T-helper 1 cell treated with Interleukin-12 subunit alpha and Interleukin-12 subunit beta and Interleukin-4 antibody, amounts not matched to agents 30 μg/mL and 1 μg/mL, for 36 hours (primary cell): ENCODE measurements at regions not wholly inside any gene's neighbourhood (a gene's known extent, or its start where the extent isn't known, plus 50 kb on each side); places are given as distances from the start of the nearest gene placed in this dataset.

Experiments used
- H3K27ac Mint-ChIP-seq: one replicate; pipeline ENCODE4 v1.8.0; 2021; ENCODE audit warnings: mild to moderate bottlenecking, mixed read lengths
- H3K27me3 Mint-ChIP-seq: one replicate; pipeline ENCODE4 v1.8.0; 2021; ENCODE audit warnings: low read depth, mixed read lengths
- H3K36me3 Mint-ChIP-seq: one replicate; pipeline ENCODE4 v1.8.0; 2021; ENCODE audit warnings: low read depth, mixed read lengths
- H3K4me1 Mint-ChIP-seq: one replicate; pipeline ENCODE4 v1.8.0; 2021; ENCODE audit warnings: low read depth, mixed read lengths
- H3K4me3 Mint-ChIP-seq: one replicate; pipeline ENCODE4 v1.8.0; 2021; ENCODE audit warnings: mild to moderate bottlenecking, moderate library complexity, mixed read lengths
- H3K9me3 Mint-ChIP-seq: one replicate; pipeline ENCODE4 v1.8.0; 2021; ENCODE audit warnings: mixed read lengths

DNA sequence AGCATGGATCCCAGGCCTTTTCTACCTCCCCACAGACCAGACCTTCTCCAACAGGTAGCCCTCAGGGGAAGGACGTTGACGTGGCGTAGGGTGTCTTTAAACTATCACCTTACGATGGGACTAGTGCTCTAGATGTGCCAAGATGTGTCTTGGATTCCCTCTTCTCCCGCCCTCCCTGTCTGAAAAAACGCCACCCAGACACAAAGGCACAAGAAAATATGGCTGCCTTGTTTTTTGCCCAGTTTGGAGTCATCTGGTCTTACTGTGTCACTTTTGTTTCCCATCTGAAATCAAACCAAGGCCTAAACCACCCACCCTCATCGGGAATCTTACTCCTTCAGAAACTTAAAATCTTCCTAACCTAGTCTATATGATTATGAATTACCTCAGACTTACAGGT is 235.4 kb downstream of the OR13H1 start:
- H3K27ac Mint-ChIP-seq = no peak overlapping the region
- no peaks in the 10 kb centered on the region for H3K4me1 Mint-ChIP-seq
- H3K4me3 Mint-ChIP-seq = no peak overlapping the region

DNA sequence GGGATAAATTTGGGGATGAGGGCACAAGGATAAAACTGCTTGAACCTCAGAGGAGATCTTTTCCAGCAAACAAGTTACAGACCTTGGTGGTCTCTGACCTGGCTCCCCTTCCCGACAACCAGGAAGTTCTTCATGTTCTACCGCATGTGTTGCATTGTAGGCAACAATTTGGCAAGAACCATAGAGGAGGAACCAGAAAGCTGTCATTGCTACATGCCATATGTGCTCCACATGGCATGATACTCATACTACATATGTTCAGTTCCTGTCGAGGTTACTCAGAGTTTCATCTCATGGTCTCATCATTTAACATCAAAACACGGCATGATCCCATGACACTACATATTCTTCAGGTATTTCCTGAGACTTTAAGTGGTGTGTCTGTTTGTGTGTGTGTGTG is 235.9 kb downstream of the OR13H1 start:
- H3K4me3 Mint-ChIP-seq = no peak overlapping the region
- no peaks in the 10 kb centered on the region for H3K27me3 Mint-ChIP-seq
- no peaks in the 10 kb centered on the region for H3K9me3 Mint-ChIP-seq
- H3K27ac Mint-ChIP-seq = no peak overlapping the region
- H3K36me3 Mint-ChIP-seq = no peaks in the 10 kb centered on the region
- no peaks in the 10 kb centered on the region for H3K4me1 Mint-ChIP-seq

More for the DNA sequence above, 235.4 kb downstream of the OR13H1 start:
- Mint-ChIP-seq H3K36me3 (no peaks in the 10 kb centered on the region), H3K9me3 (no peaks in the 10 kb centered on the region), H3K27me3 (no peaks in the 10 kb centered on the region)

DNA sequence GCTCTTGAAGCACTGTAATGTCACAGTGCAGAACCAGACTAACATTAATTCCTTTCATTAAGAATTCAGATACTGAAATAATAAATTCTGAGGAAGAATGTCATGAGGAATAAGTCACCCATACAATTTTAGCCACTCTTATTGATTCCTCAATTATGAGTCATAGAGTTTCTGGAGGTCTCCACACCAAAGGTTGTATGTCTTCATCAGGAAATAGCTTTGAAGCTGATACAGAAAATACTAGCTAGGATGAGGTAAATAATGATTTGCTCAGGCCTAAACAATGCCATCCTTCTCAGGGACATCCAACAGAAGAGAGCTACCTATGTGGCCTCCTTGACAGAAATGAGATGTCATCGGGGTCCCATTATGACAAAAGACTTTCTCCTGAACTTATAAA is 238.8 kb downstream of the OR13H1 start:
- no peak overlapping the region for H3K27ac Mint-ChIP-seq
- H3K27me3 Mint-ChIP-seq = no peaks in the 10 kb centered on the region
- no peaks in the 10 kb centered on the region for H3K4me1 Mint-ChIP-seq
- no peak overlapping the region for H3K4me3 Mint-ChIP-seq
- no peaks in the 10 kb centered on the region for H3K36me3 Mint-ChIP-seq
- no peaks in the 10 kb centered on the region for H3K9me3 Mint-ChIP-seq

DNA sequence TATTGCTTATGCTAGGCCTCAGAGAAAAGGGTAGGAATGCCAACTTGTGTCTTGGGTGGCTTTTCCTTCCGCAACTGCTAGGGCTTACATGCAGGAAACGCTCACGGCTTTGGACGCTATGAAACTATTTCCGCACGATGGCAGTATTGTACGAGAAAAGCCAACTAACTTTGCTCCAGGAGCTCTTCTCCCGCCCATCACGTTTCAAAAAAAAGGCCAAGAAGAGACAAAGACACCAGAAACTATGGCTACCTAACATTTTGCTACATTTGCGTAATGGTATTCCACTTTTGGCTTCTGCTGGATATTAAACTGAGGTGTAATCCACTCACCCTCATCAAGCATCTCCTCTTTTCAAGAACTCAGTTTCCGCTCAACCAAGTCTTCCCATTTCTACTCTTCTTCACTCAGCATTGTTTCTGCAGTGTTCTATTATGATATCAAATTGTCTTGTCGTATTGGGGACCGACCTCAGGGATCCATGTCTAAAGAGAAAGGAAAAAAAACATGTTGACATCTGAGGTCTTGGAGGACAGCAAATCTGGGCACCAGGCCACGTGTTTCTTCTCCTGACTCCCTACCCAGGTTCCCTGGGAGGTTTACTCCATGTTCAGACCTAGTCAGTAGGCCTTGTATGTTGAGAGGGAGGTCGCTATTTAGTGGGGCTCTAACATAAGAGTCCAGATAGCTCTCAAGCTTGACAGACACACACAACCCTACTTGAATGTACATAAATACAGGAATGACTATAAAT is 239.4 kb upstream of the STK26 start:
- Mint-ChIP-seq H3K27ac (no peak overlapping the region), H3K9me3 (no peaks in the 10 kb centered on the region), H3K4me1 (no peaks in the 10 kb centered on the region), H3K27me3 (no peaks in the 10 kb centered on the region), H3K36me3 (no peaks in the 10 kb centered on the region), H3K4me3 (no peak overlapping the region)

DNA sequence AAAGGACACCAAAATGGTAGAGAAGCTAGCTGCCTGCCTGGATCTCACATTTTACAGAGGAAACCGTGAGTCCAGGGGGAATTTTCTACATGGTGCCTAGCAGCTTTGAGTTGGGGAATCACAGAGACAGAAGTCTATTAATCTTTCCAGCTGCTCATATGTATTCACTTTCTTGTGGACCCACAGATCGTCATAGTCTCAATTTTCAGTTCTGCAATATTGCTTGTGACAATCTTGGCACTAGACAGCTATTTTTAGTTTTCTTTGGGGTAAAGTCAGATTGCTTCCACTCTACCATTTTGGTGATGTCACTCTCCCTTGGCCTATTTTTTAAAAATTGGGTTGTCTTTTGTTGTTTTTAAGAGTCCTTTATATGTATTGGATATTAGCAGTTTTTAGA is 233.4 kb upstream of the STK26 start:
- Mint-ChIP-seq H3K27ac (no peak overlapping the region), H3K4me3 (no peak overlapping the region)

DNA sequence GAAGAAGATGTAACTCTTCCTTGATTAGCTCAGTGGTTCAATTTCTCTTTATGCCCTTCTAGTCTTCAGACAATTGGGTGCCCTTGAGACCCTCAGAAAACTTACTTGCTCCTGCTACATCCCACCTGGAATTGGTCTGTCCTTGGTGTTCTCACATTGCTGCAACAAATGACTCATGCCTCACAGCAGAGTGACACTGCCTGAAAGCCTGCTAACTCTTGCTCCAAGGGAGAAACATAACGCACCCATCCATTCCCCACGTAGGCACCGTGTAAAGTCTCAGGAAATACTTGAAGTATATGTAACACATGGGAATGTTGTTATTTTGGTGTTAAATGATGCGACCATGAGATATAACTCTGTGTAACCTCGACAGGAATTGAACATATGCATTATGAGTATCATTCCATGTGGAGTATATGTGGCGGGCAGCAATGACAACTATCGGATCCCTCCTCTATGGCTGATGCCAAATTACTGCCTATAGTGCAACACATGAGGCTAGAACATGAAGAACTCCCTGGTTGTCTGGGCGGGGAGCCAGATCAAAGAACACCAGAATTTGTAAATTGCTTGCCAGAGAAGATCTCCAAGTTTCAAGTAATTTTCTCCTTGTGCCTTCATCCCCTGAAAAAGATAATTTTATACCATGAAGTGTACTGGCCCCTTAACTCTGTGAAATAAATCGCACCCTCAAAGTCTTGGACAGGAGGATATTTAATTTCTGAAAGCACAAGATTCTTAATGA is 231.3 kb upstream of the STK26 start:
- Mint-ChIP-seq H3K9me3 (no peaks in the 10 kb centered on the region), H3K36me3 (peaks cover 12% of the 10 kb centered on the region), H3K4me3 (no peak overlapping the region), H3K27me3 (no peaks in the 10 kb centered on the region), H3K27ac (no peak overlapping the region), H3K4me1 (no peaks in the 10 kb centered on the region)

More for the DNA sequence above, 233.4 kb upstream of the STK26 start:
- Mint-ChIP-seq H3K27me3 (no peaks in the 10 kb centered on the region), H3K9me3 (no peaks in the 10 kb centered on the region), H3K4me1 (no peaks in the 10 kb centered on the region), H3K36me3 (peaks cover 12% of the 10 kb centered on the region)

DNA sequence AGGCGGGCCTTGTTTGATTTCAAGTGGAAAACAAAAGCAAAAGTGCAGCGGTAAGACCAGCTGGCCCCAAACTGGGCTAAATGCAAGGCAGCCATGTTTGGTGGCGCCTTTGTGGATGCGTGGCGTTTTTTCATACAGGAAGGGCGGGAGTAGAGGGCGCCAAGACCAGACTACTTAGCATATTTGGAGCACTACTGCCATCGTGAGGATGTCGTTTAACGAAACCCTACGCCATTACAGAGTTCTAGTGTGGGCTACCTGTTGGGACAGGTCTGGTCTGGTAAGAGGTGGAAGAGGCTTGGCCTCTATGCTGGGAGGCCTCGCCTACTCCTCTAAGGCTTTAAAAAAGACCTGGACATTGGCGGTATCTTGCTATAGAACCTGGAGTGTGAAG is 230.7 kb upstream of the STK26 start:
- H3K4me1 Mint-ChIP-seq = no peaks in the 10 kb centered on the region
- H3K9me3 Mint-ChIP-seq = no peaks in the 10 kb centered on the region
- H3K36me3 Mint-ChIP-seq = peaks cover 12% of the 10 kb centered on the region
- H3K27me3 Mint-ChIP-seq = no peaks in the 10 kb centered on the region
- H3K27ac Mint-ChIP-seq = no peak overlapping the region
- no peak overlapping the region for H3K4me3 Mint-ChIP-seq

DNA sequence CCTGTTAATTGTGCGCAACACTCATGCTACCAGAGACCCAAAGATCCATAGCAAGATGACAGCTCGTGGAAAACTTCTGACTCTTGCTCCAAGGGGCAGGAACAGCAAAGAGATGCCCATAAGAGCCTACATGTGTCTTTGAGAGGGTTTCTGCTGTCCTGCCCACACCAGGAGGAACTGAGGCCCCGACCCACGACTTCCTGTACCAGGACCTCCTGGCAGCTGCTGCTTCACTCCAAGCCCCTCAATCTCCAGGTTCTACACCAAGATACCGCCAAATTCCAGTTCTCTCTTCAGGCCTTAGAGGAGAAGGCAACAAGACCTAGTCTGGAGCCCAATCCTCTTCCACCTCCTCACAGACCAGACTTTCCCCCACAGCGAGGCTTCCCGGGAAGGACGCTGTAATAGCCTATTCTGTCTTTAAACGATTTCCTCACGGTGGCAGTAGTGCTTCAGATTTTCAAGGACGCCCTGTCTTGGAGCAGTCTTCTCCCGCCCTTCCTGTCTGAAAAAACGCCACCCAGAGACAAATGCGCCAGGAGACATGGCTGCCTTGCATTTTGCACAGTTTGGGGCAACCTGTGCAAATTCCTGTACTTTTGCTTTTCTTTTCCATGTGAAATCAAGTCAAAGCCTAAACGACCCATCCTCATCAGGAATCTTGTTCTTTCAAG is 230.2 kb upstream of the STK26 start:
- H3K27ac Mint-ChIP-seq = no peak overlapping the region
- no peaks in the 10 kb centered on the region for H3K27me3 Mint-ChIP-seq
- H3K4me1 Mint-ChIP-seq = no peaks in the 10 kb centered on the region
- peaks cover 12% of the 10 kb centered on the region for H3K36me3 Mint-ChIP-seq
- H3K9me3 Mint-ChIP-seq = no peaks in the 10 kb centered on the region
- H3K4me3 Mint-ChIP-seq = no peak overlapping the region

DNA sequence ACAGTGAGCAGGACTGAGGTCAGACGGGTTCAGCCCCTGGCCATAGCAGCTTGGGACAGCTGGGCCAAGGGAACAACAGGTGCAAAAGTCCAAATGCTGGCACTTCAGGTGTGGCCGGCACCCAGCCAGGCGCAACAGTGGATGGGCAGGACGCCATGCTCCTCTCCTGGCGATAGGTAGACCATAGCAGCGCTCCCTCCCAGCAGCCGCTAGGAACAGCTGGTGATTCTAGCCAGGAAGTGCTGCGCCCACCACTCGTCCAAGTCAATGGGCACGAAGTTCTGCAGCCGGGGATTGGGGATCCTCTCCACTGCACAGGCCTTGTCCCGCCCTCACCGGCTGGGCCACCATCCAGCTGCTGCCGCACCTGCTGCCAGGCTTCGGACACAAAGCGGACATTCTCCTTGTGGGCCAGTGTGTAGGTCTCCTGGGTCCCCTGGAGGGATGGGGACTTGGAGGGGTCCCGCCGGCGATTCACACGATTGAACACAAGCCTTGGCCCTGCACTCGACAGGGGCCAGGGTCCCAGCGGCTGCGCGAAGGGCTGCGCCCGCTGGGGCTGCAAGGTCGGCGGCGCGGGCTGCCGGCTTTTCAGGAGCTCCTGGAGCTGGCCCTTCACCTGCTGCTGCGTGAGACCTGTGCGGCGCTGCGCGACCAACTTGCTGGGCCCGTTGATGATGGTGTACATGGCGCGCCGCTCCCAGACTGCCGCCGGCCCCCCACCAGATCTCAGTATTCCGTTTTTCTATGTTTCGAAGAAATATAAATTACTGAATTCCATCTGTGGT is 227.5 kb upstream of the STK26 start:
- Mint-ChIP-seq H3K4me1 (no peaks in the 10 kb centered on the region), H3K27ac (no peak overlapping the region), H3K9me3 (no peaks in the 10 kb centered on the region), H3K36me3 (peaks cover 12% of the 10 kb centered on the region), H3K27me3 (no peaks in the 10 kb centered on the region), H3K4me3 (no peak overlapping the region)

DNA sequence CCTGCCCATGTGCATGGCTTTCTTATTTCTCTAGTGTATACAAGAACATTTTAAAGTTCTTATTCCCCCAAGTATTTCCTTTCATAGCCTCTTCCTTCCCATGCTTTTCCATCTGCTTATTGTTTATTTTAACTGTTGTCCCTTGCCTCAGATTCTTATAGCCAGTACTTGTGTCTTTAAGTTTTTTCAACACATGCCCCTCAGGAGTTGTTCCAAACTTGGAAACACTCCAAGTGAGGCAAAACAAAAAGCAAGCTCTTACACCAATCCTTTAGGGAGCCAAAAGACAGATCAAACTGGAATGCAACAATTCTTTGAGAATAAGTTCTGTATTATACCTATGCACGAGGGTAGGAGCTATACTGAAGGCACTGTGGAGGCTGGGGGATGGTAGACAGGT is 222.0 kb upstream of the STK26 start:
- H3K36me3 Mint-ChIP-seq = peaks cover 1% of the 10 kb centered on the region
- no peaks in the 10 kb centered on the region for H3K27me3 Mint-ChIP-seq
- no peaks in the 10 kb centered on the region for H3K9me3 Mint-ChIP-seq
- H3K4me3 Mint-ChIP-seq = no peak overlapping the region
- H3K4me1 Mint-ChIP-seq = no peaks in the 10 kb centered on the region
- H3K27ac Mint-ChIP-seq = no peak overlapping the region

DNA sequence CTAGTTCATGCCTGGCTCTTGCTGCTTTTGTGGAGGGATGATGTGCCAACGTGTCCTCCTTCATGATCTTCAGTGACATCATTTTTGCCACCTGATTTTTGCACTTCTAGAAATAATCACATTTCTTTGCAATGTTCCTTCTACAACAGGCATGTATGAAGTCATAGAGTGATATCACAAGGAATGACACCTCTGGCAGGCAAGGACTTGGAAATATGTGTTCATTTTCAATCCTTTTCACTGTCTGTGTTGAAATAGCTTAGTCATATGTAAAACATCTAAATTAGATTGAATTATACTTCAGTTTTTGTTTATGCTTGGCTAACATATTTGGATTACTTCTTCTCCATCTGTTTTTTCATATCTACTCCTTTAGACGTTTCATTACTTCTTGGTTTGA is 221.2 kb upstream of the STK26 start:
- Mint-ChIP-seq H3K27ac (no peak overlapping the region), H3K9me3 (no peaks in the 10 kb centered on the region), H3K36me3 (peaks cover 1% of the 10 kb centered on the region), H3K4me3 (no peak overlapping the region), H3K4me1 (no peaks in the 10 kb centered on the region), H3K27me3 (no peaks in the 10 kb centered on the region)

DNA sequence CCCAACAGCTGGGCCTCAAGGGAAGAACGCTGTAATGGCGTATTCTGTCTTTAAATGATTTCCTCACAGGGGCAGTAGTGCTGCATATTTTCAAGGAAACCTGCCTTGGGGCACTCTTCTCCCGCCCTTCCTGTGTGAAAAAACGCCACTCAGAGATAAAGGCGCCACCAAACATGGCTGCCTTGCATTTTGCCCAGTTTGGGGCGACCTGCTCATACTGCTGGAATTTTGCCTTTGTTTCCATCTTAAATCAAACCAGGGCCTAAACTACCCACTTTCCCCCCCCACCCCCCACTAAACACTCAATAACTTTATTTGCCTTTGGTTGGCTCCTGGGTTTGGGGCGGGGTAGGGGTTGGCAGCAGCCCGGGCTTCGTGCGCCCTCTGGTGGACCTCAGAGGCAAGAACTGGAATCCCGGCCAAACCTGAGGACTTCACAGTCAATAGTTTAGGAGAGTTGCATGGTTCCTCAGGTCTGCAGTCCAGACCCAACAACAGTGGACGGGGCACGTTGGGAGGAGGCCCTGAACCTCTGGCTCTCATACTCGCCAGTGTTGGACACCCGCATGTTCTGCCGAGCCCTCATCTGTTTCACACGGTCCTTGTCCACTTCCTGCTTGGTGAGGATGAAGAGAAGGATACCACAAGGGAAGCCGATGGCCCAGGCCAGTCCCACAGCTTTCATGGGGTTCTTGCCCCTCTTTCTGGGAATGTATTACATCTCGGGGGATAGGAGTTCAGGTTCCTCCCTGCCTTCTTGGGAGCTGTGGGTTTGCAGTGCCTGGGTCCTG is 220.1 kb upstream of the STK26 start:
- H3K4me1 Mint-ChIP-seq = no peaks in the 10 kb centered on the region
- H3K4me3 Mint-ChIP-seq = no peak overlapping the region
- no peak overlapping the region for H3K27ac Mint-ChIP-seq

DNA sequence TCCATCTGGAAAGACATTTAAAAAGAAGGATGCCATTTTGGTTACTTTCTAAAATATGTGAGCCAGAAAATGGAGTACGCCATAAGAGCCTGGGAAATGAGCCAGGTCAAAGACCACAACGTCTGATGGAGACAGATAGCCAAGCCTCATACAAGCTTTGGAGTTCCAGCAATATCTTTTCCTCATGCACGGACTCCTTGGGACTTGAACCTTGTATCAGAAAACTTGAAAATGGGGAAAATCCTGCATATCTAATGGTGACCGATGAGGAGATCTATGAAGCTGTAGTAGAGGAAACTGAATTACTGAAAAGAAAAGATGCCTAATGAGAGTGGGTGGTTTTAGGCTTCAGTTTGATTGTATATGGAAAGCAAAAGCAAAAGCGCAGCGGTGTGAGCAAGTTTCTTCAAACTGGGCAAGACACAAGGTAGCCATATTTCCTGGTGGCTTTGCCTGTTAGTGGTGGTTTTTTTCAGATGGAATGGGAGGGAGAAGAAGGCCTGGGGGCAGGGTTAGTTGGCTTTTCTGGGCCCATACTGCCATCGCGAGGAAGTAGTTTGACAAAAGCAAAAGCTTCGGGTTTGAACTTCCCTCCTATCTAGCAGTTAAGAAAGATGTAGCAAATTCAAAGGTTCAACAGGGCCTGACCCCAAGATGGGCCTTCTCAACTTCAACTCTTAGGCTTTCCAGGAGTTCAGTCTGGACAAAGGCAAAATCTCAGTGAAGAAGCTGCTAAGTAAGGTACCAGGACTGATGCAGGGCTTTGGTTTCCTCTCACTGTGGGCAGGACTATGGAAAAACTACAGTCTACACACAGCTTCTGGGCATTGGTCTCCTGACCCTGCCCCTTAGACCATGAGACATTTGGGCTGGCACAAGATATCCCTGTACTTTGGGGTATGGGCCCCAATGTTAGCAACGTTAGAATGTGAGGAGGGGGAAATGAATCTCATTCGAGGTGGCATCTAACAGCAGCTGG is 210.0 kb upstream of the STK26 start:
- peak overlapping the region; percentile 78 for H3K4me3 Mint-ChIP-seq
- H3K27me3 Mint-ChIP-seq = no peaks in the 10 kb centered on the region
- no peaks in the 10 kb centered on the region for H3K9me3 Mint-ChIP-seq
- peak overlapping the region; percentile 97 for H3K27ac Mint-ChIP-seq
- no peaks in the 10 kb centered on the region for H3K36me3 Mint-ChIP-seq
- peaks cover 23% of the 10 kb centered on the region for H3K4me1 Mint-ChIP-seq

More for the DNA sequence above, 220.1 kb upstream of the STK26 start:
- no peaks in the 10 kb centered on the region for H3K27me3 Mint-ChIP-seq
- H3K9me3 Mint-ChIP-seq = no peaks in the 10 kb centered on the region
- peaks cover 1% of the 10 kb centered on the region for H3K36me3 Mint-ChIP-seq
